ENCODE measurements at regions not wholly inside any gene's neighbourhood (a gene's known extent, or its start where the extent isn't known, plus 50 kb on each side); places are given as distances from the start of the nearest gene placed in this dataset.

- H4K20me1 ChIP-seq (replicated peaks; ENCODE audit: insufficient read depth) = no peaks in the 10 kb centered on the region
- Mint-ChIP-seq H3K9me3 (peaks cover 42% of the 10 kb centered on the region), H3K4me1 (no peaks in the 10 kb centered on the region), H3K4me3 (no peak overlapping the region), H3K27ac (no peak overlapping the region), H3K36me3 (ENCODE audit: low read depth) (peaks cover 6% of the 10 kb centered on the region; the same call in 2 of the 3 replicates), H3K27me3 (ENCODE audit: insufficient read depth, low read depth, poor library complexity) (peaks cover 11% of the 10 kb centered on the region)
- no peaks in the 10 kb centered on the region for H3K27me3 ChIP-seq (ENCODE audit: insufficient read depth)
- H3F3A ChIP-seq (replicated peaks; ENCODE audit: low read depth) = no peaks in the 10 kb centered on the region
- DNase-seq (ENCODE audit: low spot score) (no peak), ATAC-seq (no peak)
- H3K36me3 ChIP-seq (ENCODE audit: insufficient read depth) = no peaks in the 10 kb centered on the region
- H3K4me3 ChIP-seq = no peak overlapping the region
- no peak overlapping the region for H3K27ac ChIP-seq (ENCODE audit: low read depth)
- H3K4me1 ChIP-seq (ENCODE audit: insufficient read depth) = no peaks in the 10 kb centered on the region
- H3K4me2 ChIP-seq = no peak overlapping the region
- H2AFZ ChIP-seq = no peak overlapping the region
- TF ChIP-seq POLR2AphosphoS5 (IDR thresholded peaks at IDR 0.05; ENCODE audit: low read depth) (no peak), CTCF (conservative IDR thresholded peaks at IDR 0.05; ENCODE audit: low read depth in 2 of 2) (no peak), ZNF114 (CRISPR knock-in tag; IDR thresholded peaks at IDR 0.05) (no peak), CREB1 (CRISPR knock-in tag; IDR thresholded peaks at IDR 0.05; ENCODE audit: low read depth) (no peak)
- no peaks in the 10 kb centered on the region for H3K9me2 ChIP-seq (ENCODE audit: insufficient read depth)
- no peaks in the 10 kb centered on the region for H3K79me2 ChIP-seq (replicated peaks; ENCODE audit: insufficient read depth)
Observed at GRCh38 chr7:155893176-155893575, 80.9 kb upstream of the SHH start.

- H3K27ac ChIP-seq (ENCODE audit: low read depth) = no peak overlapping the region
- Mint-ChIP-seq H3K4me3 (no peak overlapping the region), H3K4me1 (peaks cover 4% of the 10 kb centered on the region; the same call in 2 of the 3 replicates), H3K36me3 (ENCODE audit: low read depth) (peaks cover 6% of the 10 kb centered on the region; the same call in 2 of the 3 replicates), H3K27ac (no peak overlapping the region), H3K9me3 (peaks cover 38% of the 10 kb centered on the region), H3K27me3 (ENCODE audit: insufficient read depth, low read depth, poor library complexity) (peaks cover 13% of the 10 kb centered on the region)
- no peaks in the 10 kb centered on the region for H3K79me2 ChIP-seq (replicated peaks; ENCODE audit: insufficient read depth)
- H3K9me2 ChIP-seq (ENCODE audit: insufficient read depth) = no peaks in the 10 kb centered on the region
- no peak overlapping the region for H2AFZ ChIP-seq
- no peaks in the 10 kb centered on the region for H3K27me3 ChIP-seq (ENCODE audit: insufficient read depth)
- no peak for DNase-seq (ENCODE audit: low spot score)
- no peaks in the 10 kb centered on the region for H3K4me1 ChIP-seq (ENCODE audit: insufficient read depth)
- H3K4me2 ChIP-seq = no peak overlapping the region
- no peak overlapping the region for H3K4me3 ChIP-seq
- no peaks in the 10 kb centered on the region for H3F3A ChIP-seq (replicated peaks; ENCODE audit: low read depth)
- ATAC-seq = no peak
- no peaks in the 10 kb centered on the region for H4K20me1 ChIP-seq (replicated peaks; ENCODE audit: insufficient read depth)
- H3K36me3 ChIP-seq (ENCODE audit: insufficient read depth) = no peaks in the 10 kb centered on the region
- TF ChIP-seq POLR2AphosphoS5 (IDR thresholded peaks at IDR 0.05; ENCODE audit: low read depth) (no peak), JUNB (IDR thresholded peaks at IDR 0.05; ENCODE audit: unreplicated experiment) (no peak), EZH2phosphoT487 (IDR thresholded peaks at IDR 0.05; ENCODE audit: unreplicated experiment) (no peak), ZNF331 (CRISPR knock-in tag; IDR thresholded peaks at IDR 0.05; ENCODE audit: low read depth) (no peak), ETS1 (IDR thresholded peaks at IDR 0.05) (no peak), REST (IDR thresholded peaks at IDR 0.05; ENCODE audit: unreplicated experiment) (no peak), CREB1 (CRISPR knock-in tag; IDR thresholded peaks at IDR 0.05; ENCODE audit: low read depth) (no peak), ZNF114 (CRISPR knock-in tag; IDR thresholded peaks at IDR 0.05) (no peak)
Observed at GRCh38 chr7:155889636-155890511, 77.6 kb upstream of the SHH start.

All from GM23338 (cell line).